Natural killer cell treated with Interleukin-12 subunit alpha and Interleukin-12 subunit beta and Interleukin-15 and Interleukin-18, amount 100 ng/mL, for 72 hours (primary cell): ENCODE measurements at regions not wholly inside any gene's neighbourhood (a gene's known extent, or its start where the extent isn't known, plus 50 kb on each side); places are given as distances from the start of the nearest gene placed in this dataset.

ENCODE experiments used
- ATAC-seq, 2 donors: fragments of 150-1000 bp; cut with Tn5 transposase in 1 of 2; sonication (Bioruptor Pico), chemical (Tn5 transposase) in 1 of 2; 2 replicates each; pipeline ENCODE4 v1.10.0; 2021
- DNase-seq: peaks from one replicate; pipeline ENCODE4 v3.0.0; 2022; ENCODE audit warnings: low spot score
- H3K27ac Mint-ChIP-seq, 2 donors: 1 replicate in 1 of 2; 2 replicates in 1 of 2; pipeline ENCODE4 v1.8.0; 2022; ENCODE audit warnings: mixed read lengths in 2 of 2, mild to moderate bottlenecking in 1 of 2, moderate library complexity in 1 of 2
- H3K27me3 Mint-ChIP-seq, 2 donors: 1 replicate in 1 of 2; 2 replicates in 1 of 2; pipeline ENCODE4 v1.8.0; 2022; ENCODE audit warnings: mixed read lengths in 2 of 2
- H3K36me3 Mint-ChIP-seq: one replicate; pipeline ENCODE4 v1.8.0; 2022; ENCODE audit warnings: mixed read lengths
- H3K4me1 Mint-ChIP-seq, 2 donors: 1 replicate in 1 of 2; 2 replicates in 1 of 2; pipeline ENCODE4 v1.8.0; 2022; ENCODE audit warnings: low read depth in 2 of 2, mixed read lengths in 2 of 2, mild to moderate bottlenecking in 1 of 2
- H3K4me3 Mint-ChIP-seq: one replicate; pipeline ENCODE4 v1.8.0; 2022; ENCODE audit warnings: mixed read lengths
- H3K9me3 Mint-ChIP-seq: 2 replicates; pipeline ENCODE4 v1.8.0; 2022; ENCODE audit warnings: mixed read lengths

- peaks cover 4% of the 10 kb centered on the region for H3K9me3 Mint-ChIP-seq
- ATAC-seq: no peak
- no peak for DNase-seq
- H3K27me3 Mint-ChIP-seq: no peaks in the 10 kb centered on the region
- H3K36me3 Mint-ChIP-seq: no peaks in the 10 kb centered on the region
- H3K27ac Mint-ChIP-seq: no peak overlapping the region
- H3K4me3 Mint-ChIP-seq: no peak overlapping the region
- no peaks in the 10 kb centered on the region for H3K4me1 Mint-ChIP-seq
These were observed 360.1 kb downstream of the SAMD5 start for GRCh38 chr6:147868427-147869190.

GRCh38 chr6:147869201-147869600 lies 360.7 kb downstream of the SAMD5 start:
- ATAC-seq: no peak
- H3K4me3 Mint-ChIP-seq: no peak overlapping the region
- no peak overlapping the region for H3K27ac Mint-ChIP-seq
- no peaks in the 10 kb centered on the region for H3K36me3 Mint-ChIP-seq
- no peaks in the 10 kb centered on the region for H3K27me3 Mint-ChIP-seq
- peaks cover 4% of the 10 kb centered on the region for H3K9me3 Mint-ChIP-seq
- H3K4me1 Mint-ChIP-seq: no peaks in the 10 kb centered on the region
- DNase-seq: no peak

GRCh38 chr6:147869869-147870268 lies 361.4 kb downstream of the SAMD5 start:
- no peaks in the 10 kb centered on the region for H3K27me3 Mint-ChIP-seq
- no peak for DNase-seq
- H3K27ac Mint-ChIP-seq: no peak overlapping the region
- no peaks in the 10 kb centered on the region for H3K4me1 Mint-ChIP-seq
- H3K36me3 Mint-ChIP-seq: no peaks in the 10 kb centered on the region
- H3K9me3 Mint-ChIP-seq: peaks cover 4% of the 10 kb centered on the region
- no peak for ATAC-seq
- no peak overlapping the region for H3K4me3 Mint-ChIP-seq

GRCh38 chr6:147870506-147871110 lies 362.1 kb downstream of the SAMD5 start:
- no peaks in the 10 kb centered on the region for H3K9me3 Mint-ChIP-seq
- no peaks in the 10 kb centered on the region for H3K4me1 Mint-ChIP-seq
- DNase-seq (no peak), ATAC-seq (no peak)
- no peak overlapping the region for H3K4me3 Mint-ChIP-seq
- H3K36me3 Mint-ChIP-seq: no peaks in the 10 kb centered on the region
- no peak overlapping the region for H3K27ac Mint-ChIP-seq
- H3K27me3 Mint-ChIP-seq: no peaks in the 10 kb centered on the region

- DNase-seq: no peak
- ATAC-seq: no peak
- Mint-ChIP-seq H3K9me3 (no peaks in the 10 kb centered on the region), H3K36me3 (no peaks in the 10 kb centered on the region), H3K27ac (no peak overlapping the region), H3K4me3 (no peak overlapping the region), H3K4me1 (no peaks in the 10 kb centered on the region), H3K27me3 (no peaks in the 10 kb centered on the region)
These were observed 363.5 kb downstream of the SAMD5 start for GRCh38 chr6:147872002-147872401.

- no peak for DNase-seq
These were observed 365.3 kb downstream of the SAMD5 start for GRCh38 chr6:147873816-147874215.

GRCh38 chr6:147874322-147874721 lies 365.8 kb downstream of the SAMD5 start:
- Mint-ChIP-seq H3K9me3 (no peaks in the 10 kb centered on the region), H3K27ac (no peak overlapping the region), H3K4me1 (no peaks in the 10 kb centered on the region), H3K4me3 (no peak overlapping the region), H3K27me3 (no peaks in the 10 kb centered on the region), H3K36me3 (no peaks in the 10 kb centered on the region)
- no peak for DNase-seq
- ATAC-seq: no peak

More at GRCh38 chr6:147873816-147874215, 365.3 kb downstream of the SAMD5 start:
- Mint-ChIP-seq H3K4me3 (no peak overlapping the region), H3K27me3 (no peaks in the 10 kb centered on the region), H3K27ac (no peak overlapping the region), H3K4me1 (no peaks in the 10 kb centered on the region), H3K36me3 (no peaks in the 10 kb centered on the region), H3K9me3 (no peaks in the 10 kb centered on the region)
- no peak for ATAC-seq

GRCh38 chr6:147879031-147879580 lies 370.6 kb downstream of the SAMD5 start:
- Mint-ChIP-seq H3K36me3 (no peaks in the 10 kb centered on the region), H3K27ac (no peak overlapping the region), H3K4me1 (no peaks in the 10 kb centered on the region), H3K4me3 (no peak overlapping the region), H3K9me3 (peaks cover 4% of the 10 kb centered on the region), H3K27me3 (no peaks in the 10 kb centered on the region)
- no peak for DNase-seq
- no peak for ATAC-seq

- Mint-ChIP-seq H3K36me3 (no peaks in the 10 kb centered on the region), H3K27me3 (no peaks in the 10 kb centered on the region), H3K9me3 (peaks cover 4% of the 10 kb centered on the region), H3K4me1 (no peaks in the 10 kb centered on the region), H3K27ac (no peak overlapping the region), H3K4me3 (no peak overlapping the region)
- no peak for ATAC-seq
- DNase-seq: no peak
These were observed 372.9 kb downstream of the SAMD5 start for GRCh38 chr6:147881432-147881831.

- ATAC-seq (no peak), DNase-seq (no peak)
- Mint-ChIP-seq H3K27ac (no peak overlapping the region), H3K4me1 (no peaks in the 10 kb centered on the region), H3K9me3 (peaks cover 3% of the 10 kb centered on the region), H3K4me3 (no peak overlapping the region), H3K36me3 (no peaks in the 10 kb centered on the region), H3K27me3 (no peaks in the 10 kb centered on the region)
These were observed 379.9 kb downstream of the SAMD5 start for GRCh38 chr6:147888374-147888773.

- Mint-ChIP-seq H3K4me1 (no peaks in the 10 kb centered on the region), H3K27me3 (no peaks in the 10 kb centered on the region), H3K9me3 (peaks cover 8% of the 10 kb centered on the region), H3K4me3 (no peak overlapping the region), H3K36me3 (no peaks in the 10 kb centered on the region), H3K27ac (no peak overlapping the region)
- DNase-seq (no peak), ATAC-seq (no peak)
These were observed 383.2 kb downstream of the SAMD5 start for GRCh38 chr6:147891671-147892070.

- H3K4me3 Mint-ChIP-seq: no peak overlapping the region
- ATAC-seq: no peak
- DNase-seq: no peak
- H3K9me3 Mint-ChIP-seq: peaks cover 8% of the 10 kb centered on the region
- H3K27me3 Mint-ChIP-seq: no peaks in the 10 kb centered on the region
- no peak overlapping the region for H3K27ac Mint-ChIP-seq
- H3K4me1 Mint-ChIP-seq: no peaks in the 10 kb centered on the region
- no peaks in the 10 kb centered on the region for H3K36me3 Mint-ChIP-seq
These were observed 384.0 kb downstream of the SAMD5 start for GRCh38 chr6:147892476-147892875.

GRCh38 chr6:147895272-147895671 lies 386.8 kb downstream of the SAMD5 start:
- no peaks in the 10 kb centered on the region for H3K4me1 Mint-ChIP-seq
- peaks cover 7% of the 10 kb centered on the region for H3K9me3 Mint-ChIP-seq
- no peaks in the 10 kb centered on the region for H3K27me3 Mint-ChIP-seq
- no peak overlapping the region for H3K27ac Mint-ChIP-seq
- no peak for ATAC-seq
- H3K36me3 Mint-ChIP-seq: no peaks in the 10 kb centered on the region
- no peak for DNase-seq
- no peak overlapping the region for H3K4me3 Mint-ChIP-seq

GRCh38 chr6:147900247-147900830 lies 391.8 kb downstream of the SAMD5 start:
- Mint-ChIP-seq H3K4me1 (no peaks in the 10 kb centered on the region), H3K4me3 (no peak overlapping the region), H3K27ac (no peak overlapping the region), H3K9me3 (peaks cover 7% of the 10 kb centered on the region), H3K27me3 (no peaks in the 10 kb centered on the region), H3K36me3 (no peaks in the 10 kb centered on the region)
- ATAC-seq (no peak), DNase-seq (no peak)
